Neural progenitor cell (in vitro differentiated cells): ENCODE measurements at regions not wholly inside any gene's neighbourhood (a gene's known extent, or its start where the extent isn't known, plus 50 kb on each side); places are given as distances from the start of the nearest gene placed in this dataset.

Experiments used
- DNase-seq: peaks from one replicate; pipeline ENCODE4 v3.0.0-alpha.2; 2016; ENCODE audit warnings: low spot score
- H2AFZ ChIP-seq: fragments of 200-600 bp; sonication (generic); replicated peaks from 2 replicates; pipeline ENCODE4 v1.6.1; 2016; ENCODE audit warnings: antibody characterized with exemption
- H3F3A ChIP-seq: fragments of 200-600 bp; sonication (generic); 2 replicates; pipeline ENCODE4 v1.6.1; 2016; ENCODE audit warnings: antibody characterized with exemption, low read depth
- H3K27ac ChIP-seq: fragments of 200-600 bp; sonication (generic); 2 replicates; pipeline ENCODE4 v1.5.1; 2016; ENCODE audit warnings: mild to moderate bottlenecking
- H3K27me3 ChIP-seq: fragments of 200-600 bp; sonication (generic); 2 replicates; pipeline ENCODE4 v1.6.1; 2016; ENCODE audit warnings: mild to moderate bottlenecking, moderate library complexity
- H3K36me3 ChIP-seq: fragments of 200-600 bp; sonication (generic); 2 replicates; pipeline ENCODE4 v1.5.1; 2016
- H3K4me1 ChIP-seq: fragments of 200-600 bp; sonication (generic); 2 replicates; pipeline ENCODE4 v1.6.1; 2016; ENCODE audit warnings: mixed run types
- H3K4me2 ChIP-seq: fragments of 200-600 bp; sonication (generic); 2 replicates; pipeline ENCODE4 v1.6.1; 2016
- H3K4me3 ChIP-seq: fragments of 200-600 bp; sonication (generic); 2 replicates; pipeline ENCODE4 v1.5.1; 2016
- H3K79me2 ChIP-seq: fragments of 200-600 bp; sonication (generic); 2 replicates; pipeline ENCODE4 v1.6.1; 2016; ENCODE audit warnings: low read depth
- H3K9ac ChIP-seq: fragments of 200-600 bp; sonication (generic); 2 replicates; pipeline ENCODE4 v1.6.1; 2016
- H3K9me3 ChIP-seq: fragments of 200-600 bp; sonication (generic); 2 replicates; pipeline ENCODE4 v1.5.1; 2016; ENCODE audit warnings: low read depth
- H4K20me1 ChIP-seq: fragments of 200-600 bp; sonication (generic); 2 replicates; pipeline ENCODE4 v1.6.1; 2016; ENCODE audit warnings: low read depth
- H3K27ac Mint-ChIP-seq: 3 replicates; pipeline ENCODE4 v1.8.0; 2021; ENCODE audit warnings: mixed read lengths
- H3K27me3 Mint-ChIP-seq: 2 replicates; pipeline ENCODE4 v1.8.0; 2022; ENCODE audit warnings: low read depth, mild to moderate bottlenecking, inconsistent platforms, moderate library complexity, mixed read lengths; ENCODE audit not compliant: insufficient read depth
- H3K36me3 Mint-ChIP-seq: 3 replicates; pipeline ENCODE4 v1.8.0; 2021; ENCODE audit warnings: mixed read lengths
- H3K4me1 Mint-ChIP-seq: 3 replicates; pipeline ENCODE4 v1.8.0; 2021; ENCODE audit warnings: mixed read lengths
- H3K4me3 Mint-ChIP-seq: 3 replicates; pipeline ENCODE4 v1.8.0; 2021; ENCODE audit warnings: mild to moderate bottlenecking, moderate library complexity, mixed read lengths
- H3K9me3 Mint-ChIP-seq: 3 replicates; pipeline ENCODE4 v1.8.0; 2020; ENCODE audit warnings: mixed read lengths
- EZH2 ChIP-seq: fragments of 200-600 bp; sonication (generic); IDR thresholded peaks from 2 replicates; pipeline ENCODE4 v1.6.1; 2017; ENCODE audit warnings: antibody characterized with exemption, mild to moderate bottlenecking, moderate library complexity
- EZH2phosphoT487 ChIP-seq: fragments of 200-600 bp; sonication (generic); IDR thresholded peaks from 2 replicates; pipeline ENCODE4 v1.6.1; 2017; ENCODE audit warnings: antibody characterized with exemption
- TF ChIP-seq, protein P1 (sequence below): fragments of 200-600 bp; sonication (generic); IDR thresholded peaks from 2 replicates; pipeline ENCODE4 v1.5.1; 2017; ENCODE audit warnings: antibody characterized with exemption, mild to moderate bottlenecking

GRCh38 chr7:15099074-15099473, 196.5 kb upstream of the DGKB start:
- H3K9ac ChIP-seq = no peak overlapping the region
- Mint-ChIP-seq H3K27ac (no peak overlapping the region), H3K4me1 (no peaks in the 10 kb centered on the region), H3K36me3 (no peaks in the 10 kb centered on the region), H3K9me3 (no peaks in the 10 kb centered on the region), H3K4me3 (no peak overlapping the region), H3K27me3 (peaks cover 2% of the 10 kb centered on the region)
- no peak overlapping the region for H3K27ac ChIP-seq
- no peak overlapping the region for H3K4me3 ChIP-seq
- no peak overlapping the region for H3K4me2 ChIP-seq
- no peaks in the 10 kb centered on the region for H4K20me1 ChIP-seq
- no peaks in the 10 kb centered on the region for H3K36me3 ChIP-seq
- no peak for DNase-seq
- no peaks in the 10 kb centered on the region for H3F3A ChIP-seq
- no peaks in the 10 kb centered on the region for H3K79me2 ChIP-seq
- H3K9me3 ChIP-seq = no peaks in the 10 kb centered on the region
- H2AFZ ChIP-seq = no peak overlapping the region
- no peaks in the 10 kb centered on the region for H3K27me3 ChIP-seq
- H3K4me1 ChIP-seq = no peaks in the 10 kb centered on the region
- TF ChIP-seq EZH2 = no peak

DNA sequence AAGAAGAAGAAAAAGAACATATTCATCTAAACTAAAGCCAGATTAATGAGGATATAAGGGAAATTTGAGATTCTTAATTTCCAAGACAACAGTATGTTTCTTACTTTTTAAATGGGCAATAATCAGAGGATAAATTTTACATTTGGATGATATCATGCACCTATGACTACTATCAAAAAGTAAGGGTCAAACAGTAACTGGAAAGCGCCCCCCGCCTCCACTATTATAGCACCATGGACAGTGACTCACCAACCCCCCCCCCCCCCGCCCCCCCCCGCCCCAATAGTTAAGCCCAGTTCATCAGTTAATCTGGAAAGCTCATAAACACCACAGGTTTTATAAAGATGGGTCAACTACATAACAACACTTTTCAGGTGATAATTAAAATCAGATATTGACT, 194.3 kb upstream of the DGKB start:
- Histone ChIP-seq H3K9me3 (no peaks in the 10 kb centered on the region), H3K9ac (no peak overlapping the region), H3K79me2 (no peaks in the 10 kb centered on the region), H4K20me1 (no peaks in the 10 kb centered on the region), H3K27me3 (no peaks in the 10 kb centered on the region), H3K36me3 (no peaks in the 10 kb centered on the region), H3F3A (no peaks in the 10 kb centered on the region), H2AFZ (no peak overlapping the region), H3K4me3 (no peak overlapping the region), H3K27ac (no peak overlapping the region), H3K4me2 (no peak overlapping the region), H3K4me1 (no peaks in the 10 kb centered on the region)
- no peaks in the 10 kb centered on the region for H3K36me3 Mint-ChIP-seq
- H3K4me1 Mint-ChIP-seq = no peaks in the 10 kb centered on the region
- TF ChIP-seq EZH2 = no peak
- no peak for TF ChIP-seq EZH2phosphoT487
- TF ChIP-seq, protein P1, sequence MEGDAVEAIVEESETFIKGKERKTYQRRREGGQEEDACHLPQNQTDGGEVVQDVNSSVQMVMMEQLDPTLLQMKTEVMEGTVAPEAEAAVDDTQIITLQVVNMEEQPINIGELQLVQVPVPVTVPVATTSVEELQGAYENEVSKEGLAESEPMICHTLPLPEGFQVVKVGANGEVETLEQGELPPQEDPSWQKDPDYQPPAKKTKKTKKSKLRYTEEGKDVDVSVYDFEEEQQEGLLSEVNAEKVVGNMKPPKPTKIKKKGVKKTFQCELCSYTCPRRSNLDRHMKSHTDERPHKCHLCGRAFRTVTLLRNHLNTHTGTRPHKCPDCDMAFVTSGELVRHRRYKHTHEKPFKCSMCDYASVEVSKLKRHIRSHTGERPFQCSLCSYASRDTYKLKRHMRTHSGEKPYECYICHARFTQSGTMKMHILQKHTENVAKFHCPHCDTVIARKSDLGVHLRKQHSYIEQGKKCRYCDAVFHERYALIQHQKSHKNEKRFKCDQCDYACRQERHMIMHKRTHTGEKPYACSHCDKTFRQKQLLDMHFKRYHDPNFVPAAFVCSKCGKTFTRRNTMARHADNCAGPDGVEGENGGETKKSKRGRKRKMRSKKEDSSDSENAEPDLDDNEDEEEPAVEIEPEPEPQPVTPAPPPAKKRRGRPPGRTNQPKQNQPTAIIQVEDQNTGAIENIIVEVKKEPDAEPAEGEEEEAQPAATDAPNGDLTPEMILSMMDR = no peak
- H3K27ac Mint-ChIP-seq = no peak overlapping the region
- H3K4me3 Mint-ChIP-seq = no peak overlapping the region
- H3K9me3 Mint-ChIP-seq = no peaks in the 10 kb centered on the region
- DNase-seq = no peak
- H3K27me3 Mint-ChIP-seq = no peaks in the 10 kb centered on the region

DNA sequence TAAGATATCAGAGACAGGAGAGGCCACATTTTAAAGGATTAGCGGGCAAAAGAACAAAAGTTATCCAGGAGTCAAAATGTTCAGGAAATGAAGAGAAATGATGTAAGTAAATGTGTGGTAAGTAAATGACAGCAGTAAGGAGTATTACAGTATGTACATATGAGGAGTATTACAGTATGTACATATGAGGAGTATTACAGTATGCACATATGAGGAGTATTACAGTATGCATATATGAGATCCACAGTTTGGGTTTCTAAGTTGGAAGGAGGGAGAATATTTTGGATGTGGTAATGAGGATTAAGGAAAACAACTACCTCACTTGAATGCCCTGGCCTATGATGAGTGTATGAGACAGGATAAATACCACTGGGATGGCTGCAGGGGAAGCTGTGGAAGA, 192.4 kb upstream of the DGKB start:
- TF ChIP-seq, protein P1 = no peak
- TF ChIP-seq EZH2 (no peak), EZH2phosphoT487 (no peak)
- H3K36me3 ChIP-seq = no peaks in the 10 kb centered on the region
- no peak overlapping the region for H3K4me2 ChIP-seq
- H3K79me2 ChIP-seq = no peaks in the 10 kb centered on the region
- Mint-ChIP-seq H3K27me3 (no peaks in the 10 kb centered on the region), H3K4me3 (no peak overlapping the region), H3K4me1 (no peaks in the 10 kb centered on the region), H3K36me3 (no peaks in the 10 kb centered on the region), H3K9me3 (no peaks in the 10 kb centered on the region), H3K27ac (no peak overlapping the region)
- no peak overlapping the region for H2AFZ ChIP-seq
- H3K27ac ChIP-seq = no peak overlapping the region
- H3K4me1 ChIP-seq = no peaks in the 10 kb centered on the region
- no peak for DNase-seq
- no peak overlapping the region for H3K9ac ChIP-seq
- H3F3A ChIP-seq = no peaks in the 10 kb centered on the region
- H3K9me3 ChIP-seq = no peaks in the 10 kb centered on the region
- no peaks in the 10 kb centered on the region for H3K27me3 ChIP-seq
- H4K20me1 ChIP-seq = no peaks in the 10 kb centered on the region
- H3K4me3 ChIP-seq = no peak overlapping the region

DNA sequence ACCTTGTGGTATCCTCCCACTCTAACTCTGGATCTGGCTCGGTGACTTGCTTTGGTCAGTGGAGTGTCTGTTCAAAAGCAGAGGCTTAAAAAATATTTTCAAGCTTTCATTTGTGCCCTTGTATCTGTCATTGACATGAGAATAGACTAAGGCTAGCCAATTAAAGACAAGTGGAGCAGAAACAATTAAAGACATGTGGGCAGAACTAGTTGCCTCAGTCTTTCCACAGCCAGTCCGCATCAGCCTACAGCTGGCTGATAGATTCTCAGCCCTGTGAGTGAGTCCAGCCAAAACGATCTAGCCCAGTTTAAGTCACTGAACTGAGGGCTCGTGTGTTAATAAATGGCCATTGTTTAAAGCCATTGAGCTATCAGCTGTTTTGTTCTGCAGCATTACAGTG, 185.2 kb upstream of the DGKB start:
- DNase-seq = peak; percentile 14
- no peak overlapping the region for H3K27ac ChIP-seq
- H3F3A ChIP-seq = no peaks in the 10 kb centered on the region
- H2AFZ ChIP-seq = no peak overlapping the region
- no peak overlapping the region for H3K4me3 ChIP-seq
- H3K9me3 ChIP-seq = no peaks in the 10 kb centered on the region
- no peaks in the 10 kb centered on the region for H3K79me2 ChIP-seq
- H3K4me2 ChIP-seq = no peak overlapping the region
- Mint-ChIP-seq H3K27ac (no peak overlapping the region), H3K36me3 (no peaks in the 10 kb centered on the region), H3K27me3 (no peaks in the 10 kb centered on the region), H3K4me1 (peaks cover 3% of the 10 kb centered on the region), H3K9me3 (no peaks in the 10 kb centered on the region), H3K4me3 (peak overlapping the region; percentile 38)
- no peaks in the 10 kb centered on the region for H3K36me3 ChIP-seq
- H4K20me1 ChIP-seq = no peaks in the 10 kb centered on the region
- H3K4me1 ChIP-seq = no peaks in the 10 kb centered on the region
- no peak for TF ChIP-seq EZH2
- H3K9ac ChIP-seq = no peak overlapping the region
- no peaks in the 10 kb centered on the region for H3K27me3 ChIP-seq
